BJ (cell line): ENCODE measurements at regions not wholly inside any gene's neighbourhood (a gene's known extent, or its start where the extent isn't known, plus 50 kb on each side); places are given as distances from the start of the nearest gene placed in this dataset.

ENCODE experiments used
- CTCF ChIA-PET: fragments of 350-600 bp; formaldehyde crosslinking; extraction: SDS; loops from one replicate; lab custom pipeline; 2021; ENCODE audit warnings: antibody characterized with exemption, inconsistent platforms; lab: Yijun Ruan, JAX
- POLR2A ChIA-PET: fragments of 300-600 bp; sonication (Branson Sonifier 250); formaldehyde crosslinking; extraction: SDS; loops from one replicate; lab custom pipeline; 2021; ENCODE audit warnings: antibody characterized with exemption; lab: Charles Lee
- DNase-seq: peaks from one replicate; pipeline ENCODE4 v3.0.0-alpha.2; 2011; ENCODE audit warnings: low read depth
- H3K27me3 ChIP-seq: 2 replicates; pipeline ENCODE4 v1.6.0; 2011; ENCODE audit warnings: low read length; ENCODE audit not compliant: control insufficient read depth, insufficient read depth
- H3K36me3 ChIP-seq: 2 replicates; pipeline ENCODE4 v1.5.1; 2011; ENCODE audit warnings: low read length; ENCODE audit not compliant: control insufficient read depth, insufficient read depth
- H3K4me3 ChIP-seq: 2 replicates; pipeline ENCODE4 v1.5.1; 2011; ENCODE audit warnings: low read depth, mild to moderate bottlenecking, control low read depth, low read length
- CTCF ChIP-seq: IDR thresholded peaks from 2 replicates; pipeline ENCODE4 v1.5.1; 2011; ENCODE audit warnings: low read depth, mild to moderate bottlenecking, control low read depth, inconsistent platforms, low read length, moderate library complexity; ENCODE audit not compliant: insufficient read depth

DNA sequence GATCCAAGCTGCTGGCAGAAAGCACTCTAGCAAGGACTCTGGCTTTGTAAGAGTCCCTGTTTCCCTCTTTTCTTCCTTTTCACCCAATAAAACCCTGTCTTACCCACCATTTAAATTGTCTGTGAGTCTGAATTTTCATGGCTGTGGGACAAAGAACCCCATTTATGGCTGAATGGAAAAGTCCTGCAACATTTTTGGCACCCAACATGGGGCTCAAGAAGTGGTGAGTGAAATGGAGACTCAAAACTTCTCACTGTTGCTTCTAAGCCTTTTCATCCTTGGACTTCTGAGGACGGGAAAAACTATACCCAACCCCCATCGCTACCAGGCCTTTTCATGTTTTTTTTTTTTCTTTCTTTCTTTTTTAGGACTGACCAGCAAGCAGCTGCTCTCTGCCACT, 329.5 kb upstream of the CWC22 start:
- ChIA-PET CTCF (no interaction called here), POLR2A (no interaction called here)
- no peak for DNase-seq
- Histone ChIP-seq H3K4me3 (no peak overlapping the region), H3K36me3 (no peaks in the 10 kb centered on the region), H3K27me3 (no peaks in the 10 kb centered on the region)
- no peak for TF ChIP-seq CTCF

DNA sequence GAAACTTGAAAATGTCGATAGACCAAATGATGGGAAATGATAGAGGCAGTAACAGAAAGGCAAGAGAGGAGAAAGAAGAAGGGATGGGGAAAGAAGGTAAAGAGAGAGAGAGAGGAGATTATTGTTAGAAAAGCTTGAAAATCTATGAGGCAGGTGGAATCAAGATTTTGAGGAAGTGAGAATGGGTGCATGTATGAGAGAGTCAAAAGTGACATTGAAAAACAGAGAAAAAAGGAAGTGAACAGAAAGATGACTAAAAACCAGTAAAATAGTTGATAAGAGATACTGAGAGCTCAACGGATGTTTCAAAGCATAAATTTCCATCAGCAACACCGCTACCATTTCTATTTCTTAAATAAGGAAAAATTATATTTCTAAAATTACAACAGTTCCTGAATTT, 327.4 kb upstream of the CWC22 start:
- no peak for TF ChIP-seq CTCF
- no peaks in the 10 kb centered on the region for H3K27me3 ChIP-seq
- no peak overlapping the region for H3K4me3 ChIP-seq
- ChIA-PET CTCF (no interaction called here), POLR2A (no interaction called here)
- H3K36me3 ChIP-seq: no peaks in the 10 kb centered on the region
- DNase-seq: no peak

DNA sequence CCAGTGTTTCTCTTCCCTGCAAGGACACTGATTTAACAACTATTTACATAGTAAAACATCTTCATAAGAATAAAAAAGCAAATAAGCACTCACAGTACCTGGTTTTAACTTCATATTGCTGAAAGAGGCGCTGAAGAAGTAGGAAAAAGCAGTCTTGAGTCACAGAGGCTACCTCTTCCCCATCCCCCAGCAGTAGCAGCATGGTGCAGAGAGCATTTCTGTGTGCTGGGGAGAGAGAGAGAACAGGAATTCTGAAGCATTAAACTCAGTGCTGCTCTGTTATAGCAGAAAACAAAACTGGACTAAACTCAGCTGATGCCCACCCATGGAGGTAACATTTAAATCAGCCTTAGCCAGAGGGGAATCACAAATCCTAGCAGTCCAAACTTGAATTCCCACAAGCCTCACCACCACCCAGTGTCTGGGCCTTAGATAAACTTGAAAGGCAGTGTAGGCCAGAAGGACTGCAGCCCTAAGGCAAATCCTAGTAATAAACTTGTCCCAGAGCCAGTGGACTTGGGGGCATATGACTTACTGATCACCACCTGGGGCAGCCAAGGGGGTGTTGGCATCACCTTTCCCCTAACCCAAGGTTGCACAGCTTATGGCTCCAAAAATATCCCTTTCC, 321.8 kb upstream of the CWC22 start:
- no peaks in the 10 kb centered on the region for H3K27me3 ChIP-seq
- no peaks in the 10 kb centered on the region for H3K36me3 ChIP-seq
- no peak overlapping the region for H3K4me3 ChIP-seq
- DNase-seq: no peak
- ChIA-PET CTCF (no interaction called here), POLR2A (no interaction called here)
- no peak for TF ChIP-seq CTCF

DNA sequence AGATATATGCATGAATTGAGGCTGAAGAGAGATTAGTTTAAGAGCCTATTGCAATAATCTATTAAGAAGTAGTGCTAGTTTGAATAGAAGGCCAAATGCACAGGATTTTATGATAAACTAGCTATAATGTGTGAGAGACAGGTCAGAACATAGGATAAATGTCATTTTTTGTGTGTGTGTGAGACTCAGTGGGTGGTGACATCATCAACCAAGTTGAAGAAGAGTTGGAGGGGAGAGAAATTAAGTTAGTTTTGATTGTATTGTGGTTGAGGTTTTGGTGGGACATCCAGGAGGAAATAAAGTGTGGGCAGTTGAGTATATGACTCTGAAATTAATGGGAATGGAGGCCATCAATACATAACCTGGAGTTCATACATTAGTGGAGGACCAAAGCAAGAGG, 320.1 kb upstream of the CWC22 start:
- Histone ChIP-seq H3K36me3 (no peaks in the 10 kb centered on the region), H3K4me3 (no peak overlapping the region), H3K27me3 (no peaks in the 10 kb centered on the region)
- TF ChIP-seq CTCF: no peak
- DNase-seq: no peak
- CTCF ChIA-PET: no interaction called here
- POLR2A ChIA-PET: no interaction called here

GRCh38 chr2:180325416-180326120, 318.5 kb upstream of the CWC22 start:
- Histone ChIP-seq H3K27me3 (no peaks in the 10 kb centered on the region), H3K36me3 (no peaks in the 10 kb centered on the region), H3K4me3 (no peak overlapping the region)
- TF ChIP-seq CTCF: no peak
- ChIA-PET CTCF (interaction anchor here (0.6 kb wide), 1 partner anchor 221 kb away, joined by 3 read pairs; no protein-coding TSS in a partner anchor), POLR2A (no interaction called here)
- DNase-seq: no peak
